RWPE1 (cell line): ENCODE measurements at regions not wholly inside any gene's neighbourhood (a gene's known extent, or its start where the extent isn't known, plus 50 kb on each side); places are given as distances from the start of the nearest gene placed in this dataset.

ENCODE experiments used
- CTCF ChIA-PET: fragments of 350-600 bp; sonication (Branson Sonifier 250); formaldehyde crosslinking; extraction: SDS; loops from one replicate; lab custom pipeline; 2021; lab: Yijun Ruan, JAX
- POLR2A ChIA-PET: fragments of 400-600 bp; formaldehyde crosslinking; extraction: SDS; loops from one replicate; lab custom pipeline; 2020; ENCODE audit warnings: antibody characterized with exemption; ENCODE audit not compliant: low non-redundant PET; lab: Yijun Ruan, JAX
- DNase-seq: peaks from one replicate; pipeline ENCODE4 v3.0.0; 2012; ENCODE audit warnings: low spot score
- H3K27ac ChIP-seq: fragments of 450-650 bp; 2 replicates; pipeline ENCODE4 v1.5.1; 2017
- CTCF ChIP-seq: fragments of 450-650 bp; conservative IDR thresholded peaks from 2 replicates; pipeline ENCODE4 v1.5.1; 2017; ENCODE audit warnings: low read depth, mild to moderate bottlenecking

- no peak for DNase-seq
- H3K27ac ChIP-seq: peak overlapping the region; percentile 86
- ChIA-PET POLR2A (no interaction called here), CTCF (interaction anchor here (0.6 kb wide), 1 partner anchor 50 kb away, joined by 3 read pairs; no protein-coding TSS in a partner anchor)
- TF ChIP-seq CTCF: no peak
Observed at GRCh38 chr15:31265090-31265870, 61.4 kb upstream of the KLF13 start.

- H3K27ac ChIP-seq: no peak overlapping the region
- no peak for TF ChIP-seq CTCF
- CTCF ChIA-PET: no interaction called here
- POLR2A ChIA-PET: no interaction called here
- DNase-seq: no peak
Observed at GRCh38 chr15:31265871-31266711, 60.5 kb upstream of the KLF13 start.

- ChIA-PET CTCF (no interaction called here), POLR2A (no interaction called here)
- no peak overlapping the region for H3K27ac ChIP-seq
- no peak for DNase-seq
- no peak for TF ChIP-seq CTCF
Observed at GRCh38 chr15:31266712-31267111, 59.9 kb upstream of the KLF13 start.

GRCh38 chr15:31267161-31268107 lies 59.2 kb upstream of the KLF13 start:
- no peak for TF ChIP-seq CTCF
- CTCF ChIA-PET: no interaction called here
- no peak for DNase-seq
- peak overlapping the region; percentile 30 for H3K27ac ChIP-seq
- POLR2A ChIA-PET: no interaction called here

GRCh38 chr15:31268108-31268501 lies 58.5 kb upstream of the KLF13 start:
- H3K27ac ChIP-seq: peak overlapping the region; percentile 30
- CTCF ChIA-PET: no interaction called here
- POLR2A ChIA-PET: no interaction called here
- DNase-seq: no peak
- no peak for TF ChIP-seq CTCF
